Cardiac muscle cell (in vitro differentiated cells and primary cell): ENCODE measurements at regions not wholly inside any gene's neighbourhood (a gene's known extent, or its start where the extent isn't known, plus 50 kb on each side); places are given as distances from the start of the nearest gene placed in this dataset.

Source experiments
- DNase-seq, 2 donors: peaks; one replicate each; pipeline versions ENCODE4 v3.0.0 to v3.0.0-alpha.2; 2010 to 2017; ENCODE audit warnings: low read depth in 1 of 2, low spot score in 1 of 2
- H3K27ac ChIP-seq: fragments of 200-600 bp; sonication (generic); 2 replicates; pipeline ENCODE4 v1.5.1; 2016
- H3K27me3 ChIP-seq: fragments of 200-600 bp; sonication (generic); 2 replicates; pipeline ENCODE4 v1.6.0; 2016; ENCODE audit warnings: control low read depth
- H3K36me3 ChIP-seq: fragments of 200-600 bp; sonication (generic); 2 replicates; pipeline ENCODE4 v1.5.1; 2016; ENCODE audit warnings: control low read depth
- H3K4me1 ChIP-seq: fragments of 200-600 bp; sonication (generic); 2 replicates; pipeline ENCODE4 v1.8.1; 2017; ENCODE audit warnings: low read depth, mild to moderate bottlenecking, mixed run types
- H3K4me3 ChIP-seq: fragments of 200-600 bp; sonication (generic); 2 replicates; pipeline ENCODE4 v1.5.1; 2016; ENCODE audit warnings: mild to moderate bottlenecking
- H3K9me3 ChIP-seq: fragments of 200-600 bp; sonication (generic); 2 replicates; pipeline ENCODE4 v1.5.1; 2017; ENCODE audit warnings: low read depth, mild to moderate bottlenecking, control low read depth
- CTCF ChIP-seq: IDR thresholded peaks from 2 replicates; pipeline ENCODE4 v1.5.1; 2012; ENCODE audit warnings: low read depth, mild to moderate bottlenecking, low read length

GRCh38 chr13:91112201-91112923 is 235.1 kb upstream of the MIR17HG start:
- no peak overlapping the region for H3K4me3 ChIP-seq
- no peak for TF ChIP-seq CTCF
- no peak overlapping the region for H3K27ac ChIP-seq
- H3K27me3 ChIP-seq: no peaks in the 10 kb centered on the region
- no peak for DNase-seq
- H3K36me3 ChIP-seq: no peaks in the 10 kb centered on the region
- no peaks in the 10 kb centered on the region for H3K9me3 ChIP-seq
- no peaks in the 10 kb centered on the region for H3K4me1 ChIP-seq

GRCh38 chr13:91112924-91113277 is 234.6 kb upstream of the MIR17HG start:
- no peak for TF ChIP-seq CTCF
- H3K4me1 ChIP-seq: no peaks in the 10 kb centered on the region
- H3K27ac ChIP-seq: no peak overlapping the region
- no peaks in the 10 kb centered on the region for H3K27me3 ChIP-seq
- no peaks in the 10 kb centered on the region for H3K9me3 ChIP-seq
- DNase-seq: no peak
- no peak overlapping the region for H3K4me3 ChIP-seq
- no peaks in the 10 kb centered on the region for H3K36me3 ChIP-seq

GRCh38 chr13:91115776-91116175 is 231.7 kb upstream of the MIR17HG start:
- H3K27me3 ChIP-seq: no peaks in the 10 kb centered on the region
- no peaks in the 10 kb centered on the region for H3K4me1 ChIP-seq
- no peak overlapping the region for H3K27ac ChIP-seq
- no peaks in the 10 kb centered on the region for H3K36me3 ChIP-seq
- TF ChIP-seq CTCF: no peak
- no peak overlapping the region for H3K4me3 ChIP-seq
- no peak for DNase-seq
- no peaks in the 10 kb centered on the region for H3K9me3 ChIP-seq

GRCh38 chr13:91117351-91117750 is 230.1 kb upstream of the MIR17HG start:
- Histone ChIP-seq H3K36me3 (no peaks in the 10 kb centered on the region), H3K4me3 (no peak overlapping the region), H3K27ac (no peak overlapping the region), H3K9me3 (no peaks in the 10 kb centered on the region), H3K27me3 (no peaks in the 10 kb centered on the region), H3K4me1 (no peaks in the 10 kb centered on the region)
- no peak for TF ChIP-seq CTCF
- DNase-seq: no peak

- no peak for TF ChIP-seq CTCF
- no peaks in the 10 kb centered on the region for H3K9me3 ChIP-seq
- H3K4me3 ChIP-seq: no peak overlapping the region
- DNase-seq: no peak
- no peaks in the 10 kb centered on the region for H3K36me3 ChIP-seq
- no peaks in the 10 kb centered on the region for H3K27me3 ChIP-seq
- H3K27ac ChIP-seq: no peak overlapping the region
- H3K4me1 ChIP-seq: no peaks in the 10 kb centered on the region
Measured at GRCh38 chr13:91119643-91120042, 227.8 kb upstream of the MIR17HG start.

GRCh38 chr13:91122766-91123165 is 224.7 kb upstream of the MIR17HG start:
- no peak for TF ChIP-seq CTCF
- no peaks in the 10 kb centered on the region for H3K9me3 ChIP-seq
- no peak for DNase-seq

More at GRCh38 chr13:91122766-91123165, 224.7 kb upstream of the MIR17HG start:
- H3K4me1 ChIP-seq: no peaks in the 10 kb centered on the region
- H3K36me3 ChIP-seq: no peaks in the 10 kb centered on the region
- H3K27me3 ChIP-seq: no peaks in the 10 kb centered on the region
- H3K27ac ChIP-seq: no peak overlapping the region
- no peak overlapping the region for H3K4me3 ChIP-seq
